Mesenchymal stem cell (in vitro differentiated cells and primary cell): ENCODE measurements at regions not wholly inside any gene's neighbourhood (a gene's known extent, or its start where the extent isn't known, plus 50 kb on each side); places are given as distances from the start of the nearest gene placed in this dataset.

Experiments used
- DNase-seq: peaks from one replicate; pipeline ENCODE4 v3.0.0-alpha.2; 2013
- H2AFZ ChIP-seq: one replicate; pipeline ENCODE4 v1.6.1; 2013; ENCODE audit warnings: low read depth, mild to moderate bottlenecking, control low read depth, inconsistent platforms, low read length, moderate library complexity
- H2AK5ac ChIP-seq: 2 replicates; pipeline ENCODE4 v1.6.1; 2013; ENCODE audit warnings: low read length, moderate library complexity, mild to moderate bottlenecking, inconsistent platforms; ENCODE audit not compliant: severe bottlenecking
- H2BK120ac ChIP-seq: one replicate; pipeline ENCODE4 v1.6.1; 2013; ENCODE audit warnings: low read depth, mild to moderate bottlenecking, inconsistent platforms, low read length, moderate library complexity
- H2BK12ac ChIP-seq, 2 experiments: one replicate each; pipeline ENCODE4 v1.6.1; 2013; ENCODE audit warnings: inconsistent platforms in 2 of 2, low read length in 2 of 2, mild to moderate bottlenecking in 2 of 2, moderate library complexity in 2 of 2, control low read depth in 1 of 2
- H2BK15ac ChIP-seq: one replicate; pipeline ENCODE4 v1.6.1; 2013; ENCODE audit warnings: mild to moderate bottlenecking, low read depth, inconsistent platforms; ENCODE audit not compliant: poor library complexity, severe bottlenecking
- H2BK5ac ChIP-seq: 2 replicates; pipeline ENCODE4 v1.6.1; 2013; ENCODE audit warnings: low read depth, mild to moderate bottlenecking, low read length, control low read depth, inconsistent platforms; ENCODE audit not compliant: poor library complexity, severe bottlenecking
- H3K14ac ChIP-seq, 2 experiments: one replicate each; pipeline ENCODE4 v1.6.1; 2013; ENCODE audit warnings: inconsistent platforms in 2 of 2, low read length in 2 of 2, control low read depth in 1 of 2, mild to moderate bottlenecking in 1 of 2, moderate library complexity in 1 of 2
- H3K18ac ChIP-seq, 2 experiments: one replicate each; pipeline ENCODE4 v1.6.1; 2013; ENCODE audit warnings: inconsistent platforms in 2 of 2, low read length in 2 of 2, control low read depth in 1 of 2, low read depth in 1 of 2, mild to moderate bottlenecking in 1 of 2
- H3K23ac ChIP-seq, 2 experiments: one replicate each; pipeline ENCODE4 v1.6.1; 2013; ENCODE audit warnings: inconsistent platforms in 2 of 2, low read length in 2 of 2, mild to moderate bottlenecking in 2 of 2, moderate library complexity in 2 of 2, control low read depth in 1 of 2
- H3K27ac ChIP-seq: 2 replicates; pipeline ENCODE4 v1.5.1; 2013; ENCODE audit warnings: mild to moderate bottlenecking, moderate library complexity, low read length, control low read depth, inconsistent platforms; ENCODE audit not compliant: poor library complexity, severe bottlenecking
- H3K27me3 ChIP-seq, 2 experiments: 2 replicates each; pipeline versions ENCODE4 v1.6.1 to v1.7.0; 2013; ENCODE audit warnings: low read length in 2 of 2, mild to moderate bottlenecking in 2 of 2, moderate library complexity in 2 of 2, control low read depth in 1 of 2, inconsistent platforms in 1 of 2; ENCODE audit not compliant: control insufficient read depth in 1 of 2, insufficient read depth in 1 of 2
- H3K36me3 ChIP-seq, 2 experiments: 2 replicates each; pipeline versions ENCODE4 v1.6.1 to v1.7.0; 2013; ENCODE audit warnings: low read length in 2 of 2, control low read depth in 1 of 2, inconsistent platforms in 1 of 2, low read depth in 1 of 2, mild to moderate bottlenecking in 1 of 2; ENCODE audit not compliant: insufficient read depth in 2 of 2, control insufficient read depth in 1 of 2
- H3K4ac ChIP-seq, 2 experiments: one replicate each; pipeline ENCODE4 v1.6.1; 2013; ENCODE audit warnings: inconsistent platforms in 2 of 2, low read length in 2 of 2, mild to moderate bottlenecking in 2 of 2, moderate library complexity in 2 of 2, control low read depth in 1 of 2, low read depth in 1 of 2
- H3K4me1 ChIP-seq: 2 replicates; pipeline ENCODE4 v1.6.1; 2013; ENCODE audit warnings: low read depth, low read length, control low read depth; ENCODE audit not compliant: control insufficient read depth, insufficient read depth
- H3K4me2 ChIP-seq: 2 replicates; pipeline ENCODE4 v1.6.1; 2013; ENCODE audit warnings: low read length, mild to moderate bottlenecking, inconsistent platforms; ENCODE audit not compliant: poor library complexity, severe bottlenecking
- H3K4me3 ChIP-seq, 2 experiments: 2 replicates each; pipeline versions ENCODE4 v1.5.1 to v1.7.0; 2013; ENCODE audit warnings: low read length in 2 of 2, mild to moderate bottlenecking in 2 of 2, control low read depth in 1 of 2, low read depth in 1 of 2; ENCODE audit not compliant: insufficient read depth in 1 of 2
- H3K79me1 ChIP-seq: replicated peaks from 2 replicates; pipeline ENCODE4 v1.6.1; 2013; ENCODE audit warnings: mild to moderate bottlenecking, control low read depth, low read length, inconsistent platforms; ENCODE audit not compliant: poor library complexity, severe bottlenecking
- H3K9ac ChIP-seq: 2 replicates; pipeline ENCODE4 v1.7.0; 2013; ENCODE audit warnings: mild to moderate bottlenecking, low read length, moderate library complexity
- H3K9me3 ChIP-seq: 2 replicates; pipeline ENCODE4 v1.7.0; 2013; ENCODE audit warnings: mild to moderate bottlenecking, low read length; ENCODE audit not compliant: control insufficient read depth
- H4K8ac ChIP-seq: one replicate; pipeline ENCODE4 v1.6.1; 2013; ENCODE audit warnings: inconsistent platforms, mild to moderate bottlenecking, low read length, moderate library complexity
- H4K91ac ChIP-seq: one replicate; pipeline ENCODE4 v1.6.1; 2013; ENCODE audit warnings: mild to moderate bottlenecking, low read length, inconsistent platforms
- WGBS: methylation state at CpG from one replicate; pipeline ENCODE4 v1.1.7; 2013; ENCODE audit warnings: mixed read lengths; 5-methylcytosine and 5-hydroxymethylcytosine counted together

GRCh38 chr13:66224663-66225062 lies 1005.5 kb downstream of the PCDH9 start:
- 31% methylated on average over 1 of the region's 2 CpGs for WGBS
- Histone ChIP-seq H3K4me3 (no peak overlapping the region), H4K91ac (no peak overlapping the region), H3K79me1 (no peaks in the 10 kb centered on the region), H2BK120ac (no peak overlapping the region), H2BK15ac (no peak overlapping the region), H3K4me1 (no peaks in the 10 kb centered on the region), H3K18ac (no peak overlapping the region), H3K23ac (no peak overlapping the region), H2BK5ac (no peak overlapping the region), H4K8ac (no peak overlapping the region), H3K14ac (no peak overlapping the region), H3K9ac (no peak overlapping the region), H3K36me3 (no peaks in the 10 kb centered on the region), H3K9me3 (no peaks in the 10 kb centered on the region), H2AFZ (no peak overlapping the region), H2BK12ac (no peak overlapping the region), H2AK5ac (no peak overlapping the region), H3K27me3 (no peaks in the 10 kb centered on the region), H3K4me2 (no peak overlapping the region), H3K4ac (no peak overlapping the region), H3K27ac (no peak overlapping the region)
- peak; percentile 3 for DNase-seq

- H3K4me1 ChIP-seq: no peaks in the 10 kb centered on the region
- H3K4ac ChIP-seq: no peak overlapping the region
- WGBS: 100% methylated on average over 1 of the region's 4 CpGs
- H2BK120ac ChIP-seq: no peak overlapping the region
- H3K9me3 ChIP-seq: no peaks in the 10 kb centered on the region
- H3K9ac ChIP-seq: no peak overlapping the region
- H4K8ac ChIP-seq: no peak overlapping the region
- no peak overlapping the region for H3K4me2 ChIP-seq
- no peak overlapping the region for H3K4me3 ChIP-seq
- H2AK5ac ChIP-seq: no peak overlapping the region
- H3K27me3 ChIP-seq: no peaks in the 10 kb centered on the region
- no peak overlapping the region for H3K27ac ChIP-seq
- no peak overlapping the region for H4K91ac ChIP-seq
- H3K14ac ChIP-seq: no peak overlapping the region
- H3K79me1 ChIP-seq: no peaks in the 10 kb centered on the region
- no peak overlapping the region for H2BK12ac ChIP-seq
- no peak overlapping the region for H3K23ac ChIP-seq
- DNase-seq: no peak
- H3K36me3 ChIP-seq: no peaks in the 10 kb centered on the region
- no peak overlapping the region for H2BK5ac ChIP-seq
- no peak overlapping the region for H2BK15ac ChIP-seq
- H2AFZ ChIP-seq: no peak overlapping the region
- no peak overlapping the region for H3K18ac ChIP-seq
Measured at GRCh38 chr13:66222926-66223325, 1007.2 kb downstream of the PCDH9 start.

- Histone ChIP-seq H3K14ac (no peak overlapping the region), H3K18ac (no peak overlapping the region), H2AFZ (no peak overlapping the region), H3K27me3 (no peaks in the 10 kb centered on the region), H2BK120ac (no peak overlapping the region), H3K79me1 (no peaks in the 10 kb centered on the region), H4K8ac (no peak overlapping the region), H2AK5ac (no peak overlapping the region), H3K23ac (no peak overlapping the region), H3K4me1 (no peaks in the 10 kb centered on the region), H3K36me3 (no peaks in the 10 kb centered on the region), H2BK15ac (no peak overlapping the region), H3K9me3 (no peaks in the 10 kb centered on the region), H2BK12ac (no peak overlapping the region), H3K9ac (no peak overlapping the region), H3K4me2 (no peak overlapping the region), H3K4ac (no peak overlapping the region), H3K4me3 (no peak overlapping the region), H4K91ac (no peak overlapping the region), H3K27ac (no peak overlapping the region), H2BK5ac (no peak overlapping the region)
- 100% methylated on average over 1 of the region's 4 CpGs for WGBS
- no peak for DNase-seq
Measured at GRCh38 chr13:66222127-66222526, 1008.0 kb downstream of the PCDH9 start.

- Histone ChIP-seq H3K9ac (no peak overlapping the region), H2BK12ac (no peak overlapping the region), H3K36me3 (no peaks in the 10 kb centered on the region), H2BK15ac (no peak overlapping the region), H3K4me2 (no peak overlapping the region), H3K23ac (no peak overlapping the region), H4K91ac (no peak overlapping the region), H3K27ac (no peak overlapping the region), H2AK5ac (no peak overlapping the region), H3K79me1 (no peaks in the 10 kb centered on the region), H3K18ac (no peak overlapping the region), H4K8ac (no peak overlapping the region), H3K27me3 (no peaks in the 10 kb centered on the region), H3K4ac (no peak overlapping the region), H3K14ac (no peak overlapping the region), H2BK120ac (no peak overlapping the region), H2AFZ (no peak overlapping the region), H3K4me3 (no peak overlapping the region), H3K4me1 (no peaks in the 10 kb centered on the region), H2BK5ac (no peak overlapping the region), H3K9me3 (no peaks in the 10 kb centered on the region)
- WGBS: 60% methylated on average over 1 of the region's 1 CpG
- DNase-seq: no peak
Measured at GRCh38 chr13:66219506-66219905, 1010.6 kb downstream of the PCDH9 start.
